Activated T-helper 9 cell treated with anti-CD3 and anti-CD28 coated beads, Interleukin-2, amount 50 U/mL, for 16 hours (primary cell): ENCODE measurements at regions not wholly inside any gene's neighbourhood (a gene's known extent, or its start where the extent isn't known, plus 50 kb on each side); places are given as distances from the start of the nearest gene placed in this dataset.

ENCODE experiments used
- DNase-seq: peaks from one replicate; pipeline ENCODE4 v3.0.0-alpha.2; 2020; ENCODE audit warnings: low read depth

GRCh38 chr10:10853954-10854353 lies 163.7 kb upstream of the CELF2 start:
- DNase-seq, result no peak

DNA sequence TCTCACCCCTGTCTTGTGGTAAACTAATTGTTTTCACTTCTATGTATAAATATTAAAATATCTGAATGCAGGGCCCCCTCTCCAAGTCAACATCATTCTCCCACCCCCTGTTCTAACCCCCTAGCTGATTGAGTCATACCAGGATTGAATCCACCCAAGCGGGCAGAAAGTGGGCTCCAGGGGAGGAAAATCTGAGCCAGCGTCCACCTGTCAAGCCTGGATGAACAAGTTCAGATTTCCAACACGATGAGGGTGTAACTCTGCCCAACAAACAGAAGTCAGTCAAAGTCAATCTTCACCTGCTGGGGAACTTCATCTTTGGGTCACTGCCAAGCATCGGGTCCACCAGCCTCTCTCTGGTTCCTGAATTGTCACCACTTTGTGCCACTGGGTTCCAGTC lies 162.9 kb upstream of the CELF2 start:
- DNase-seq, result no peak

- no peak for DNase-seq
These were observed 162.5 kb upstream of the CELF2 start for GRCh38 chr10:10855151-10855581.

DNA sequence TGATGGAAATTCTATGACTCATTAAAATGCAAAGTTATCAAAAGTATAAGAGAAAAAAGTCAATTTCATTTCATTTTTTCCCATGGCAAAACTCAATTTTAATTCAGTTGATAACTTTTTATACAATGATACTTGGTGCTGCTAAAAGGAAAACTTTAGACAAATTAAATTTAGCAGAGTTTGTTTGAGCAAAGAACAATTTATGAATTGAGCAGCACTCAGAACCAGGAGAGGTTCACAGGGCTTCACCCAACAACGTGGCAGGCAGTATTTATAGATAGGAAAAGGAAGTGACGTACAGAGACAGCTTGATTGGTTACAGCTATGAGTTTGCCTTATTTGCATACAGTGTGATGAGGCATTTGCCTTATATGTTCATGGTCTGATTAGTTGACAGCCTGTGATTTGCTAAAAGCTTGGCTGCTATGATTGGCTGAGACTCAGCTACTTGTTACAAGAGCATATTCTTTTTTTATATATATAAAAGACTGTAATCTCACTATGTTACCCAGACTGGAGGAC lies 157.2 kb upstream of the CELF2 start:
- DNase-seq, result no peak

DNA sequence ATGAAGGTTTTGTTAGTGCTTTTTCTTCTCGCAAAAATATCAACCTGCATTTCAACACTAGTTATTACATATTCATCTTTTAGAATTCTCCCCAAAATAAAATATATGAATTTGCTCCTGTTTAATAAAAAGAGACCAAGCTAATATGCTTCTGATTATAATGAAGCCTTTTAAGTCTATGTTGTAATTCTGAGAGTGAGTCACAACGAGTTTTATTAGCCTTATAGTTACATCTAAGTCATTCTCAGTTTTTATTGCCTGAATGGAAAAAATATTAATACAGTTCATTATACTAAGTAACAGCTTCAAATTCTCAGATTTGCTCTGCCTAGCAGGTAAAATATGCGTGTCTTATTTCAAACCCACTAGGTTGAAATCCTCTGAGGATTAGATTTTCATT lies 152.4 kb upstream of the CELF2 start:
- no peak for DNase-seq

- DNase-seq, result no peak
These were observed 151.8 kb upstream of the CELF2 start for GRCh38 chr10:10865913-10866312.

DNA sequence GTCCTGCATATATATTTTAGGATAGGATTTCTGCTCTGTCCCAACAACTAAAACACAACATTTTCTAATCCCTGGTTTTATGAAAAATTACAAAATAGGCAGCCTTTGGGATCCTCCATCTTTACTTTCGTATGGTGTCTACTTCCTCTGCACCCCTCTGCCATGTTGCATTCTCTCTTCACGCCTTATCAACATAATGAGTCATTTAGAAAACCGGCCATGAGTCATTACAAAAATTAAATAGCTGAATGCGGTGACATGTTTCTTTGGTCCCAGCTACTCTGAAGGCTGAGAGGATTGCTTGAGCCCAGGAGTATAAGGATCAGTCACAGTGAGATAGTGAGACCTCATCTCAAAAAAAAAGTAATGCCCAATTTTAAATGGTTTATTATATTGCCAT lies 148.1 kb upstream of the CELF2 start:
- DNase-seq, result no peak

DNA sequence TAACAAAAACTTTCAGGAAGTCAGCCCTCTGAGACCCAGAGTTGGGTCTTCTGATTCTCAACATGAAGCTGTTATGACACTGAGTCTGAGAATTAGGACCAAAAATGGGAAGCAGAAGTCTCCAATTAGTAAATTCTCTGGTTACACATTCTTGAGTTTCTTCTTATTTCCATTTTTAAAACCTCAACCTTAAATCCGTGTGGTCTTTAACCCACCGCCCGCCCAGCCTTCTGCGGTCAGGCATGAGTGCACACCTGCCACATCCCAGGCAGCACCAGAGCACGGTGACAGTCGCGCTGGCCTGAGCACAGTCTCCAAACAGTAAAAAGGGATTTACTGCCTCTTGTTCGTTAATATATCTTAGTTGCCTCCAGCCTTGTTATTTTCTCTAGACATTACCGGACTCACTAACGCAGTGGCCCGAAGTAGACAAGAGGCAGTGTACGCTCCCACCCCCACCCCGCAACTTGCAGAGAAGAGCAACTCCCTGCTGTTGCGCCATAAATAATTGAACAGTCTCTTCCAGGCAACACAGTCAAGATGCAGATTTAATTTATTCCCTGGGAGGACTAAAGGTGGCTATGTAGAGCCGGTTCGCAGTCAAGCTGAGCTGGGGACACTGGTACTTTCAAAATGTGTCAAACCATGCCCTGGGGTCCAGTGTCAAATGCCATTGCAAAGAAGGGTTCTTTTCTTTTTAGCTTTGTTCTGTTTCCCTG lies 147.0 kb upstream of the CELF2 start:
- no peak for DNase-seq

GRCh38 chr10:10871352-10871751 lies 146.3 kb upstream of the CELF2 start:
- no peak for DNase-seq

GRCh38 chr10:10872035-10872673 lies 145.5 kb upstream of the CELF2 start:
- no peak for DNase-seq

DNA sequence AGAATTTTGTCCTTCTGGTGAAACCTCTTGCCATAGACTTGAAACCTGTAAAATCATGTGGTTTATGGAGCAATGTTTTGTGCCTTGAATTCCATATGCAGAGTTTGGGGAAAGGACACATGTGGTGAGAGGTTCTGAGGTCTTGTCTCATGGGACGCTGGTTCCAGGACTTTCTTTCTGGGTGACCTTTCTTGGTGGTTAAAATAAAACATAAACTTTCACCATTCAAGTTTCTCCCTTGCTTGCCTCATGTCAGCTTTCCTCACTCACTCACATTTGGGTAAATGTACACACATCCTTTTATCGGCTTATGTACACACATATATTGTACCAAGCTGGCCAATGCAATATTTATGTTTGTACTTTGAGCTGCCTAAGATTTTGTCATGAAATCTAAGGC lies 144.9 kb upstream of the CELF2 start:
- DNase-seq, result no peak

- no peak for DNase-seq
These were observed 144.4 kb upstream of the CELF2 start for GRCh38 chr10:10873289-10873688.

- DNase-seq, result no peak
These were observed 143.8 kb upstream of the CELF2 start for GRCh38 chr10:10873915-10874314.

GRCh38 chr10:10878963-10879362 lies 138.7 kb upstream of the CELF2 start:
- DNase-seq, result no peak

GRCh38 chr10:10881117-10881813 lies 136.4 kb upstream of the CELF2 start:
- no peak for DNase-seq

DNA sequence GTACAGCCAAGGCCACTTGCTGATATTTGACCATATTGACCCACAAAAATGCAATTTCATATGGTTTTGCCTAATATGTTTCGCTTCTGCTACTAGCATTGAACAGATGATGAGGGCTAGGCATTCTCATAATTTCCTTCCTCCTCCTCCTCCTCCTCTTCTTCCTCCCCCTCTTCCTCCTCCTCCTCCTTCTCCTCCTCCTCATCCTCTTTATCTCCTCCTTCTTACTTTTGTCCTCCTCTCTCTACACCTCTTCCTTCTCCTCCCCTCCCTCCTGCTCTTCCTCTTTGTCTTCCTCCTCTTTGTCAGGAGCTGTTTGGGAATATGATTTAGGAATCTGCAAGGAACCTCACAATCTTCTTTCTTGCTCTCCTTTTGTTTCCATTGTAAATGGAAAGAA lies 133.9 kb upstream of the CELF2 start:
- DNase-seq, result no peak

DNA sequence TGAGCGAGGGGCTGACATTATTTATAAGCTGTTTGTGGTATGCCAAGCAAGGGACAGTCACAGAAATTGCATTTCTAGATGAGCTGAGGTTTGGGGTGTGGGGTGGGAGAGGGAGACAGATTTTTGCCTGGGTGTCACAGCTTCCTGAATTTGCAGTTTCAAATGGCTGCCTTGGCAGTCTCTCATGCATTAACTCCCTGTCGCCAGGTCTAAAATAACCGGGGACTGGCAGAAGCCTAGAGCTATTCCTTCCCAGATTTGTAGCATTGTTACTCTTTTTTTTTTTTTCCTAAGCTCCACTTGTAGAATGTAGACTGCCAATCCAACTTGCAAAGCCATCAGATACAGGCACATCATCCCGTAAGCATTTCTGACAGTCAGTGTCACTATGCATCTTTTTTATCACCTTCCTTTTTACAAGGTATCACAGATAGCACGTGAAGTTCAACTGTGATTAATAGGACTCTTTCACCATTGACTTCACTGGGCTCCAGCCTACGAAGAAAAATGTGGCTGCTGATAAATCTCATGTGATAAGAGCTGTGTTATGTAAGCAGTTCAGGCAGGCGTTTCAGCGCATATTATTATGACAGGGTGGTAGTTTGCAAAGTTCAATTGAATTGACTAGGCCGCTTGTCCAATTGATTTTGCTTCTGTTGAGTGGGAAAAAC lies 130.7 kb upstream of the CELF2 start:
- no peak for DNase-seq

DNA sequence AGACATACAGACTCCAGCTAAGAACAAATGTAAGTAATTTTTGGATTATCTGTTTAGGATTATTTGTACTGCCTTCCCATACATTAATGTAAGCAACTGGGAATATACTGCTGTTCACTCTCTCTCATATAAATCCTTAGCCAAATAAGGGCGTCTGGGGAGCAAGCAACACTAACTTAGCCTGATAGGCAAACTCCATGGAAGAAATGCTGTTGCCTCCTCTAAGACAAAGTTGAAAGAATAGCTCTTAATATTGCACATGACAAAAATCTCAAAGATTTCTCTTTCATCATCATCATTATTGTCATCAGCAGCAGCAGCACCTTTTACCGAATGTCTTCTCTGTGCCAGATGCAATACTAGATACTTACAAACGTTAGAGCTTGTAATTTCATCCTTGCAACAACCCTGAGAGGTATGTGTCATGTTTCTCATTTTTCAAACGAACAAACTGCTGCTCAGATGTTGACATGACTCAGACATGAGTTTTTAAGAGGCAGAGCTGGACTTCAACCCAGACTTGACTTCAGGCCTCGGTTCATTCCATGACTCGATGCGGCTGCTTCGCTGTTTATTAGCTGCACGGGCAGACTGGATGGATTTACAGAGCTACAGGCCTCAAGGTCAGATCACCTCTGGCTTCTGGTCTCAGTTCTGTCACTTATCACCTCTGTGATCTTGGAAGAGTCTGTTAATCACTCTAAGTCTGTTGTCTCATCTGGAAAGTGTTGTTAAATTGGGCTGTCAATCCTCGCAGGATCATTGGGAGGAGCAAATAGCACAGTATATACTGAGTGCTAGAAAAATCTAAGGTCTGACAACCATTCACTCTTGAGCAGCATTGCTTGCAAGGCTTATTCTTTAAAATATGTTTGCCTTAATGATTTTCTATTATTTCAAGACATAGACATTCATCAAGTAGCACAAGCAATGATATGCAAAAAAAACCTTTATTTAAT lies 126.3 kb upstream of the CELF2 start:
- DNase-seq, result no peak

DNA sequence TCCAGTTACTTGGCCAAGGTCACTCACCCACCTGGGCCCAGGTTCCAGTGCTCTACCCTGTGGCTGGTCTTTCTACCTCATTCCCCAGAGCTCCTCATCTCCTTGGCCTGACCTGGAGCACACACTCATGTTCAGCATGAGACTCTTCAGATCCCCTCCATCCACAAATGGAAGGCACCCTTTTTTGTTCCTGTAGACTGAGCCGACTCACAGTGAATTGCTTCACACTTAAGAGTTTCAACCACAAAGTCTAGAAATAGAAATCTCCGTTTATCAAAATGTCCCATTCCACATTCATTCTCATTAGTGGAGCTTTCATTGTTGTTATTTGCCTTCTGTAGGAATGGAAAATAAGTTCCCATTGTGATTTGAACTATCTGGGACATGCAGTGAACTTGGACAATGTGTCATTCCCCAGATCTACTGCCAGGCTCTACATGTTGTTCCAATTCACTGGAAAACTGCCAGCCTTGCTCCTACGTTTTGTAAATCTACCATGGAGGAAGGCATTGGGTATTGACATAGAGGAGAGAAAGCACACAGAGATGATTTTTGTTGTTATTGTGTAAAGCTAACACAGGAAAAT lies 125.3 kb upstream of the CELF2 start:
- no peak for DNase-seq

DNA sequence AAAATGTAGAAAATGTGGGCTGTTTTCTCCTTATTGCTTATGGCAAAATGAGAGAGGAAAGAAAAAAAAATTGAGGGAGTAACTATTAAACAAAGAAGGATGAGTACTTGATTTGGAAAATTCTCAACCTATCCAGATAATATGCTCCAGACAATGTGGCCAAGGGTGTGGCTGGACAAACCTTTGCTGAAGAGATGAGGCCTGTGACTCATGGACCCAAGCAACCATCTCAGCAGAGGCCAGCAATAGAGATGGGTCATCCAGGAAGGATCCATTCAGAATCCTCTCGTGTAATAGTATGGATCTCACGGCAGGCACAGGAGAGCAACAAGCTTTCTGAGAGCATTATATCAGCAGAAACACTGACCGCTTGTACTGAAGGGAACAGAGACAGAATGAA lies 120.3 kb upstream of the CELF2 start:
- DNase-seq, result no peak

GRCh38 chr10:10901906-10902305 lies 115.8 kb upstream of the CELF2 start:
- DNase-seq, result no peak
